ENCODE measurements at regions not wholly inside any gene's neighbourhood (a gene's known extent, or its start where the extent isn't known, plus 50 kb on each side); places are given as distances from the start of the nearest gene placed in this dataset.

DNA sequence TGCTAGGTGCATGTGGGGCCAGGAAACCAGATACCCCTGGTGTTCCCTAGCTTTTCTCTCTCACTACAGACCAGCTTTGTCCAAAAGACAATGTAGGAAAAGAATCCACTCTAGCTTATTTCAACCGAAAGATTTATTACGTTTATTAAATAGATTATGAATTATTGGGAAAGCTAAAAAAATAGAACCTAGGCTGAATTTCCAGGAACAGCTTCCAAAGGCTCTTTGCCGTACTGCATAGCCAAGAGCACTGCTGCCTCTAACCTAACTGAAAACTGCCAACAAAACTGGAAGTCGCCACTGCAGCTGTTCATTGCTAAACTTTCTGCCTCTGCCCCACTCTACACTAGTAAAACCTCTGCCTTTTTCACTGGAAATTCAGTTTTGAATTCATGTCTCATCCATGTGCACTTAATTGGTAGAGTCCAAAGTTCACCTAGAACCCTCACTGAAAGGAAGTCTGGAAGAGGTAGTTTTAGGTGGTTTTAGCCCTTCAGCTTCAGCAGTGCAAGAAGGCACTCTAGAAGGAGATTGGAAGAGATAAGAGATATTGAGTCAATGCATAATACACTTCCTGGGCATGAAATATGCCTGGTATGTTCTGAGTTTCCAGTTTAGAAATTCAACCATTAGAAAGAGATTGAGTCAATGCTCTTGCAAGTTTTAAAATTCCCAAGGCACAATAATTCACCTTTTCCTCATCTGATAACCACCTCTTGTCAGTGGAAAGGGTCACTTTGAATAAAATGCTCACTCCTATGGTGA is 927.9 kb downstream of the MAT2B start:
- TF ChIP-seq, protein P1, sequence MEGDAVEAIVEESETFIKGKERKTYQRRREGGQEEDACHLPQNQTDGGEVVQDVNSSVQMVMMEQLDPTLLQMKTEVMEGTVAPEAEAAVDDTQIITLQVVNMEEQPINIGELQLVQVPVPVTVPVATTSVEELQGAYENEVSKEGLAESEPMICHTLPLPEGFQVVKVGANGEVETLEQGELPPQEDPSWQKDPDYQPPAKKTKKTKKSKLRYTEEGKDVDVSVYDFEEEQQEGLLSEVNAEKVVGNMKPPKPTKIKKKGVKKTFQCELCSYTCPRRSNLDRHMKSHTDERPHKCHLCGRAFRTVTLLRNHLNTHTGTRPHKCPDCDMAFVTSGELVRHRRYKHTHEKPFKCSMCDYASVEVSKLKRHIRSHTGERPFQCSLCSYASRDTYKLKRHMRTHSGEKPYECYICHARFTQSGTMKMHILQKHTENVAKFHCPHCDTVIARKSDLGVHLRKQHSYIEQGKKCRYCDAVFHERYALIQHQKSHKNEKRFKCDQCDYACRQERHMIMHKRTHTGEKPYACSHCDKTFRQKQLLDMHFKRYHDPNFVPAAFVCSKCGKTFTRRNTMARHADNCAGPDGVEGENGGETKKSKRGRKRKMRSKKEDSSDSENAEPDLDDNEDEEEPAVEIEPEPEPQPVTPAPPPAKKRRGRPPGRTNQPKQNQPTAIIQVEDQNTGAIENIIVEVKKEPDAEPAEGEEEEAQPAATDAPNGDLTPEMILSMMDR (IDR thresholded peaks at IDR 0.05; ENCODE audit: low read depth, low read length), result no peak
- no peak for DNase-seq (ENCODE audit: extremely low read depth, low read depth)

DNA sequence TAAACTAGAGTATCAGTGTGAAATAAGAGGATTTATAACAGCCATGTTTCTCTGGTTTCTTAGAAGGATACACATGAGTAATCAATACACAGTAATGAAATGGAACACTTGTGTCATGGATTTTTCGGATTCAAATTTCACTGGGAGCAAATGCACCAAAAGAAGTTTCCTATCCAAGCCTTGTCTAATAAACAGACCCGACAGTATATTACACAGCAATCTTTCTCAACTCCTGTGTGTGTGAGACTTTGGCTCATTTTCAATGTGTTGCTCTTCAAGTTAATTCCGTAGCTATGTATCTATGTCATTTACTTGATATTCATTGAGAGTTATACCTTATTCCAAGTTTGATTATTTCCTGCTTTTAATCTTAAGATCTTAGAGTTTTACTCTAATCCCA is 930.2 kb downstream of the MAT2B start:
- DNase-seq (ENCODE audit: extremely low read depth, low read depth), result no peak
- TF ChIP-seq, protein P1 (IDR thresholded peaks at IDR 0.05; ENCODE audit: low read depth, low read length), result no peak

DNA sequence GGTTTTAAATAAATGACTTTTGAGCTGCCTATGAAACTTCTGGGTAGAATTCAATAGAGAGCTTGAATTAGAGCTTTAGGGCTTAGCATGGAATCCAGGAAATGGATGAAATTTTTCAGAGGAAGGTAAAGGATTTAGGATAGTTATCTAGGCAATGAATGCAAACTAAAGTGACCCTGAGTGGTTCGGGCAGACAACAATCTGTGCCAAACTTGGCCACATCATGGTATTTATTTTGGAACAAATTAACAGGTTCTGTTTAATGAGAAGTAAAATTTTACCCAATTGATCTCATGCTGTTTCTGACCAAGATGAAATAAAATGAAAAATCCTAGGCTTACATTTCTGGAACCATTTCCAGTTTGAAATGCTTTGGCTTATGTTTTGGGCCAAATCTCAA is 934.4 kb downstream of the MAT2B start:
- no peak for DNase-seq (ENCODE audit: extremely low read depth, low read depth)
- TF ChIP-seq, protein P1 (IDR thresholded peaks at IDR 0.05; ENCODE audit: low read depth, low read length), result no peak

DNA sequence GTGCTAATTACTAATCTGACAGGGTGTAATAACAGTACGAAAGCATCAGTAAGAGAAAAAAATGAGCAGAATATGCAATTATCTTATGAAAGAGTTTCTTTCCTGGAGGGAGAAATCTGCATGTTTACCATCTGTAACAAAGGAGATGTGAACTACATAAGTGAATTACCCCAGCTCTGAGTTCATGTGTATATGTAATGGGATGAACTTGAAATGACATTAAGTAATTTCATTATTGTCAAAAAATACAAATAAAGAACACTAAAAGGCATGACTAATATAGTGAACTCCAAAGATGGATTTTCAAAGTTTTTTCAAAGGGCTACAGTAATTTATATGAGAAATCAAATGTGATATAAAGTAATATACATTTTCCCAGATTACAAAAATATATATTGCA is 944.0 kb downstream of the MAT2B start:
- DNase-seq (ENCODE audit: extremely low read depth, low read depth), result no peak
- TF ChIP-seq, protein P1 (IDR thresholded peaks at IDR 0.05; ENCODE audit: low read depth, low read length), result no peak

DNA sequence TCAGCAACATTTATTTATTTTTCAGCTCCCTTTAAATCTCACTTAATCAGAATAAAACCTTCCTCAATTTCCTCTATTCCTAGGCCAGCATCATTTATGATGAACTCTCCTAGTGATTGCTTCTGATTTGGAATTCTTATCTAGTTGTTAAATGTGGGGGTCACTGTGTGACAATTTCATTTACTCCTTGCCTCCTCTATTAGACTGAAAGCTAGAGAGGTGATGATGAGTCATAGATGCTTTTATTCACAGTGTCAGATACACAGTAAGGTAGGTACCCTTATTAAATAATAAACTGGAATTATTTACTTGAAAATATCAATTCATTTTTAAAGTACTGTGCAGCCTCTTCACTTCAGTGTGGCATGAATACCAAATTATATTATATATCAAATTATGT is 960.6 kb downstream of the MAT2B start:
- TF ChIP-seq, protein P1 (IDR thresholded peaks at IDR 0.05; ENCODE audit: low read depth, low read length), result no peak
- no peak for DNase-seq (ENCODE audit: extremely low read depth, low read depth)

DNA sequence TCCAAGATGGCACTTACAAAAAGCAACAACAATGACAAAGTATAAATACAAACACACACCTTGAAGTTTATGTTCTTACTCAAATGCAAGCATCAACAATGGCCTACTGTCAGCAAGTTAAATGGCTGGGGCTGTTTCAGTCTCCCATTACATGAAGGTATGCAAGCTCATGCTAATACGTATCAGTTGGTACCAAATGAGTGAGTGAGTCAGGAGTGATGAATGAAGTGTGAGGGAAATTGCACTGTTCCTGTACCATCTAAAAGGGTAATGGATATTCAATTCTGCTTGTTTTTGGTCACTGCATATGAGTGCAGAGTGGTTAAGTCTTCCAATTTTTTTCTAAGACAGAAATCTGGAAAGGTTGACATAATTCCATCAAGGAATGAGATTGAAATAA is 964.9 kb downstream of the MAT2B start:
- TF ChIP-seq, protein P1 (IDR thresholded peaks at IDR 0.05; ENCODE audit: low read depth, low read length), result no peak
- no peak for DNase-seq (ENCODE audit: extremely low read depth, low read depth)

DNA sequence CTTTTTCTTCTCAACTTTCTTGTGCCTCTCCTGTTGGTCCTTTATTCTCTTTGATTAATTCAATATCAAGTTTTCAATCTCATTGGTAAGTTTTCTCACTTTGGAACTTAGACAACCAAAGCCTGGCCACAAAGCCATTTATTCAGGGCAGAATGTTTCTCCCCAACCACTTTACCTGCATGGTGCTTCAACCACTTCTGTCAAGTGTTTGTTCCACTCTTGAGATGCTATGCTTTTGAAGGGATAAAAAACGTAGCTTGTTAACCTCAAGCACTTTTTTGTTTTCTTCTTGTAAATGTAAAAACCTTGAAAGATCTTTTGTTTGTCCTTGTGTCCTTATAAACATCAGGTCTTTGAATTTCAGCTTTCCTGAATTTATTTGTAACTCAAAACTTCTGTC is 966.7 kb downstream of the MAT2B start:
- no peak for DNase-seq (ENCODE audit: extremely low read depth, low read depth)
- TF ChIP-seq, protein P1 (IDR thresholded peaks at IDR 0.05; ENCODE audit: low read depth, low read length), result no peak
